Stimulated activated CD4-positive, alpha-beta T cell treated with anti-CD3 and anti-CD28 coated beads, Interleukin-4, amount 100 ng/mL, for 4 hours (primary cell): ENCODE measurements at regions not wholly inside any gene's neighbourhood (a gene's known extent, or its start where the extent isn't known, plus 50 kb on each side); places are given as distances from the start of the nearest gene placed in this dataset.

Source experiments
- DNase-seq, 2 experiments: peaks; one replicate each; pipeline ENCODE4 v3.0.0-alpha.2; 2020

DNA sequence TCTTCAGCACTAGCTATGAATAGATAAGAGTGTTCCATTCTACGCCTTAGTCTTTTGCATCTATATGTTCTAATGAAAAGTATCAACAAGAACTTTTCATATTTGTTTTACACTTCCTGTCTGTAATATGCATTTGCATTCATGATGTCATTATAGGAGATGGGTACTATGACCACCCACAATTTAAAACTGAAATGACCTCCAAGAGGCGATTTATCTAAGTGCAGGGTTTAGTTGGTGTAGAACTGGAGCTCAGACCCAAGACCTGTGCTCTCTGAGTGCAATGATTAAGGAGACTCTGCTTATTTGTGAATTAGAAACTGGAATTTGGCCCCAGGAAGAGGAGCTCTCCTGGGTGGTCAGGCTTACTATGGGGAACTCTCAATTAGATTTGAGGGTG lies 289.1 kb downstream of the ETS1 start:
- DNase-seq = no peak

DNA sequence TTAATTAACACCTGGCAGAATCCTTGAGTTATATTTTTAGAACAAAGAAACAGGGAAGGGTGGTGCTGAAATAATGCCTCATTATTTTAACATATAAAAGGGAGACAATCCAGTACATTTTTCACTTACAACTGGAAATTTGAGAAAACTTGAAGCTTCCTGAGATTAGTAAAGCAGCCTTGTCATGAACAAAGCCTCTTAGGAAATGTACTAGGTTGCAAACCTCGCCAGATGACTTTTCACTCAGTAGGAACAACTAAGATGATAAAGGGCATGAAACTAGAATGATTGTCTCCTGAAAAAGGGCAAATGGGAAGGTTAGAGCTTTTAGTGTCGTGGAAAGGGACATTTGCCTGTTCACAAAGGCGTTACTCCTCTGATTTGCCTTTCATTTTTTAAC lies 289.6 kb downstream of the ETS1 start:
- DNase-seq = no peak

DNA sequence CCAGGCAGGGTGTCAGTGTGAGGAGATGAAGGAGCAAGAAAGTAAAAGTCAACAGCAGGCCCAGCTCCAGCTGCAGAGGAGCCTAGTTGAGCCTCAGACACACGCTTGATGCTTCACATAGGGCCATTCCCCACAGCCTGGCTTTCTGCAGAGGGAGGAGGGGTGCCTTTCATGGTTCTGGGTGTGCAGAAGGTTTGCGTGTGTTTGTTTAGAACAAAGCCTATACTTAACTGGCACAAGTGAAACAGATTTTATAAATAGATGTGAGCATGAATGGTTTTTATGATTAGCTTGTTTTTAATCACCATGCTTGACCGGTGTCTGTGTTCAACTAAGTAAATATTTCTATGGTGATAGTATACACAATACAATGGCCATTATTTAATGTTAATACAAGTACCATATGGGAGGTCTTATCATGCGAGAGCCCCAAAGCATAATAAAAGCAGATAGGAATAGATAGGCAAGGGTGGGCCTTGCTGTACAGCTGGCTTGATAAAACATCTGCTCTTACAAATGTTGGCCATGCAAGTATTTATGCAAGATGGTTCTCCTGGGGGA lies 290.2 kb downstream of the ETS1 start:
- DNase-seq = no peak

DNA sequence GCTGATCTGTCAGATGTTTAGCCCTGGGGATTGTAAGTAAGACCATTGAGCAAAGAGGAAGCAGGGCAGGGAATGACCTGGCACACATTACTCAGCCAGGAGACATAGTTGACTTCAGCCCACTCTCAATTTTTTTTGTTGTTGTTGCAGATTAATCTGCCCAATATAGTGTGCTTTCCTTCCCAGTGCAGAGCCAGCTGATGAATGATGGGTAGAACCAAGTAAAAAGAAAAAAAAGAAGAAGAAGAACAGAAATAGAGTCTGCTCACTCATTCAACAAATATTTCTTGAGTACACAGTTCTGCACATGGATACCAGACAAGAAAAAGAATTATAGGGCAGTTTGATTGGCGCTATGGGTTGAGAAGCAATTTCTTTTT lies 292.7 kb downstream of the ETS1 start:
- DNase-seq = no peak

DNA sequence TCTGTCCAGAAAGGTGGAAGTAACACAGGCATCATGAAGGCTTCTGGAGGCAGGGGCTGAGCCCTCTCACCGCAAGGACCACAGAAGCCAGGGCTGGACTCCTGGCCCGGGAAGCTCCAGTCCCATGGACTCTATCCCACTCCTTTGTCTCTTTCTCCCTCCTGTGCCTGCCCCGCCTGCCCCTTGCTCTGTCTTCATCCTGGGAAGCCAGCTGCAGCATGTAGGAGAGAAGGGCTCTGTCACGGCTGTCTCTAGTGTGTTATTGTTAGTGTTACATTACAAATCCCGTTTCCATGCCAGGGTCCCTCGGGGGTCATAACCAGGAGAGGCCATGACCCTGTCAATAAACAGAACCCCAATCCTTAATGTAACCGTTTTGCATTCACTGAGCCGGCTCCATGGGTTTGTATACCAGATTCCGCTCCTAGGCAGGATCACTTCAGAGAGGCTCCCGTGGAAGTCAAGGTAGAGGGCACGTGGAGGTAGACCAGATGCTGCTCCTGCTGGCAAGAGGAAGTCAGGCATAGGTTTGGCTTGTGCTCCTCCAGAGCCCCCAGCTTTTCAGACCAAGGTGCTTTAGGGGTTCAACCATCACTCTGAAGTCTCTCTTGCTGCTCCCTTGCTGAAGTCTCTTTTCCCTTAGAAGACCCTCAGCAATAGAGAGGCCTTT lies 293.2 kb downstream of the ETS1 start:
- no peak for DNase-seq

DNA sequence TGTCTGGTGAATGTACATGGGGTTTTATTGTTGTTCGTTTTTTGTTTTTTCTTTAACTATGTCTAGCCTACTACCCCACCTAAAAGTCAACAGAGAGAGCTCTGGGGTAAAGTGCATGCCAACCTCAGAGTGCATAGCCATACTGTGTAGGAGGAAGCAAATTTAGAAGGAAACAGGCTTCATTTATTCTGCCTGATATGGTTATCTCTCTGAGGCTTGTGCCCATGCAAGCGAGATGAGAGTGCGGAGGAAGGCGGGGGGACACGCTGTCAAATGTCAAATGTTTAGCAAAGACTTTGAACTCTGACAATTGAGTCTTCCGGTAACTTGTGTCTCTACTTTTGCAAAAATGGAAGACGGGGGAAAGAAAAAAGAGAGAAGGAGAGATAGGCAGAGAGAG lies 295.5 kb downstream of the ETS1 start:
- DNase-seq = peak; percentile 42 to 76

DNA sequence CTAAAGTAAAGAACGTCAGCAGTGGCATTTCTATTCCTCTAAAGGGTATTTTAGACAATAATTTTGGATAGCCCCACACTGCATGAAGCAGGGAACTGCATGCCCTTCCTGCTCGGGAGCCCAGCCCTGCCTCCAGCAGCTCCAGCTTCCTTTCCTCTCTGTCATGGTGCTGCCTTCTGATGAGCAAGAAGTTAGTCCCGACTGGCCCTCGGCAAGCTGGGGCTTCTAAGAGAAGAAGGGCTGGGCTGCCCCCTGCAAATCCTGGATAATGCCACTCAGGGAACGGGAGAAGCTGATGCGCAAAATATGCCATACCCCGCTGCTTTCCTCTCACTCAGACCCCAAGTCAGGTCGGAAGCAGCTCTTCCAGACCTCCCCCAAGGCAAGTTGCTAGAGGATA lies 296.4 kb downstream of the ETS1 start:
- DNase-seq = no peak

DNA sequence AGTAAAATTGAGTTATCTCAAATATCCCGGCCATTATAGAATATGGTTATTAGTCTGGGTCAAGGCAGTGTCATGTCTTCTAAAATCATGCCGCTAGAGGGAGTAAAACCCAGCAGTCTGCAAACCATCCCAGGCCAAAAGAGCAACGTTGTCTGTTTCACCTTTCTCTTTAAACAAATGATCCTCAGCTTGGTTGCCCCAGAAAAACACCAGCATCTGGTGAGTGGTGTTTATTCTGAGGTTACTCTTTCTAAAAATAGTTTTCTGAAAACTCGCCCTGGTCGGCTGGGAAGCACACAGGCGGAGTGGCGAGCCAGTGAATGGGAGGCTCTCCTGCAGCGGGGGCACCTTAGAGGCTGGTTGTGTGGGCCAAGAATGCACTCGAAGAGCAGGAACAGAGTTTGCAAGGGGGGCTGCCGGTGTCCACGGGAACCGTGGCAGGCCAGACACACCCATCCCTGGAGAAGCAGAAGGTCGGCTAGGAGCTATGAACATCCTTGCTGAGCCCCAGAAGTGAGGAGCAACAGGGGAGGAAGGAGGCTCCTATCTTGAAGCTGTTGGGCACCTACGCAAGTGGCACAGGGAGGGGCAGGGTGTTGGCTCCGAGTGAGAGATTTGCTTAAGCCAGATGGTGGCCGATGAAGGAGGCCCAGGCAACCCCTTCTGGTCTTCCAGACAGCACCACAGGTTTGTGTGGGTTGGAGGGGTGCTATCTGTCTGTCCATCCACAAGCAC lies 297.1 kb downstream of the ETS1 start:
- peak; percentile 41 to 64 for DNase-seq

DNA sequence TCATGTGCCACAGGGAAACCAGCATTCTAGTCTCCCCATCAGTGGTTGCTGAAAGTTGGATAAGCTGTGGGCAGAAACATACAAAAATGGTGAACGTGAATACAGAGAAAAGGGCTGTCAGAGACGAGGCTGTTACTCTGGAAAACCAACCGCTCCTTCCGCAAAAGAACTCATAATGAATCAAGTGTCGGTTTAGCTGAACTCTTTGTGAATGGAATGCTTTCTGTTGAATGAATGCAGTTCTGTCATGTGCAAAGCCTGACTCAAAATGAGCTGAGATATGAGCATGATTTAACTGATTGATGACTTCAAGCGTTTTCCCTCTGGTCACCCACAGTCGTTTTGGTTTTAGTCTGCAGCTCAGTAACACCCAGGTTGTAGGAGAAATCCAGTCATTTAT lies 298.3 kb downstream of the ETS1 start:
- DNase-seq = no peak

DNA sequence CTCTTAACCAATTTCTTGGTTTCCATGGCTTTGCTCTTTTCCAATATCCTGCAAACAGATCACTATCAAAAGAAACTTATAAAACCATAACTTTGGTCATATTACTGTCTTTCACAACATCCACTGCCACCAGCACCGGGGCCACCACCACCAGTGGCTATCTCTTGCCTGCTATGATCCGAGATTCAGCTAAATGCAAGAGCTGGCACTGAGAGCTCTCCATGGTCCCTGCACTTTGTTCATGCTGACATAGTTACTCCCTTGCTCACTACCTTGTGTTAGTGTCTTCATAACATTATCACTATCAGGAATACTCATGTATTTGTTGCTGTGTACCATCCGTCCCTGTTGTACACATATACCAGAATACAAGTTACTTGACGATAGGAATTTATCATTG lies 299.0 kb downstream of the ETS1 start:
- no peak for DNase-seq

DNA sequence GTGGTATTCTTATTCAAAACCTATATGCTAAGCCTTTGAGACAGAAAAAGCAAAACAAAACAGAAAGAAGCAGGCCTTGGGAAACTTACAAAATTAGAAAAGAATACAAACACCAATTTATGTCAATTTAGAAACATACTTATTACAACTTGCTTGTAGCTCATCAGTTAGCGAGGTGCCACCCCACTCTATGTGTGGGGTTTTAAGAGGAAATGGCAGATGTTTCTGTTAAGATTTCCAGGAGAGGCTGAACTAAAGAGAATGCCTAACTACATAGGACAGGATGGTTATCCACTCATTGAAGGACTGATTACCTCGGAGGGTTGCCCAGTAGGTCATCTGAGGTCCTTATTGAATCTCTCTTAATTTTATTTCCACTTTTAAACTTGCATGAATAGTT lies 302.0 kb downstream of the ETS1 start:
- no peak for DNase-seq

DNA sequence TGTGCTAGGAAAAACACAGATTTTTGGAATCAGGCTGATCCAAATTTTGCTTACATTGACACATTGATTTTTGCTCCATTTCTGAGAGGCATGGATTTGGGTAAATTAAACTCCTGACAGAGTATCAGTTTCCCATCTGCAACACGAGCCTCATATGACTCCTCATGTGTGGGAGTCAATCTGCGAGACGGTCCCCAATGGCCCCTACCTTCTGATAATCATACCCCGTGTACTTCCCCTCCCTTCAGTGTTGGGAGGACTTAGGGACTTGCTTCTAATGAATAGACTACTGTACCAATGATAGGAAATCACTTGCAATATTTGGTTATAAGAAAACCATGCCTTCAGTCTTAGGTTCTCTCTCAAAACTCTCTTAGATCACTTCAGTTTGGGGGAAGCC lies 302.7 kb downstream of the ETS1 start:
- DNase-seq = no peak

DNA sequence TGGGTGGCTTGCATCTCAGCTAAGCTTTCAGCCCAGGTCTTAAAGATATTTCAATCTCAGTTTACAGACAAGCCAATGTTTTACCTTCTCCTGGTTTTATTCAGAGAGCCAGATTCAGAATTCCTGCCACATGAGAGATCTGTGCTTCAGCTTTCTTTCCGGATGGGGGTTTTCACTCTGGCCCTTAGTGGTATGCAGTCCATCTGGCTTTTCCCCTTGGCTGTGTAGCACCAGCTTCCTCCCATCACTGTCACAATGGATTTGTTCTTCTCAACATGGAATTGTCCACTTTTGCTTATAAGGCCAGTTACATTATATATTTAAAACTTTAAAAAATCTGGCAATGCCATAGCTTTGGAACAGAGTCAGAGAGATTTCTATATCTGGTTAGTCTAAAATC lies 303.9 kb downstream of the ETS1 start:
- DNase-seq = no peak

DNA sequence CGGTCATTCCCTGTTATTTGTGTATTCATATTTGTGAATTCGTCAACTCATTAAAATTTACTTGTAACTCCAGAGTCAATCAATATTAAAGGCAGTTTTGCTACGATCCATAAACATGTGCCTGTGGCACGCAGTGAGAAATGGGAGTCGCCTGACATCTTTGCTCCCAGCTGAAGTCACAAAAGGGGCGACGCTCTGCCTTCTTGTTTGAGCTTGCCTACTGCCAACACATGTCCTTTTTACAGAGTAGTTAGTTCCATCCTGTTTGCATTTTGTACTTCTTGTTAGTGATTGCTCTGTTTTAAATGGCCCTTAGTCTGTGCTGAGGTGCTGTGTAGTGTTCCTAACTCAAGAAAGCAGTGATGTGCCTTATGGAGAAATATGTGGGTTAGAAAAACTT lies 305.3 kb downstream of the ETS1 start:
- no peak for DNase-seq

DNA sequence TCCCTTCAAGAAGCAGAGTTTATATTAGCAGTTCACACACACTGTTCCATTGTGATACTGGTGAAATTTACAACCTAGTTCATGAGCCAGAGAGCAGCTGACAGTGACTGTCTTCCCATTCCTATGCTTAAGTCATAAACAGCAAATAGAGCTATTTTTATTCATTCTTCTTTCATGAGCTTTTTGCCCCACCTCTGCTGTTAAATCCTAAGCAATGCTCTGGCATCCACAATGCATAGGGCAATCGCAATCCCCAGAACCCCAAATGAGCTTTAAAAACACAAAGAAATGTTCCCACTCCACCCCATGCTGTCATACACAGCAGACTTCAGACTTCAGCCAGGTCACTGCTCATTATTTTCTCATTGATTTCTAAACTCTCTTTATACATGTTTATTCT lies 307.5 kb downstream of the ETS1 start:
- no peak for DNase-seq

DNA sequence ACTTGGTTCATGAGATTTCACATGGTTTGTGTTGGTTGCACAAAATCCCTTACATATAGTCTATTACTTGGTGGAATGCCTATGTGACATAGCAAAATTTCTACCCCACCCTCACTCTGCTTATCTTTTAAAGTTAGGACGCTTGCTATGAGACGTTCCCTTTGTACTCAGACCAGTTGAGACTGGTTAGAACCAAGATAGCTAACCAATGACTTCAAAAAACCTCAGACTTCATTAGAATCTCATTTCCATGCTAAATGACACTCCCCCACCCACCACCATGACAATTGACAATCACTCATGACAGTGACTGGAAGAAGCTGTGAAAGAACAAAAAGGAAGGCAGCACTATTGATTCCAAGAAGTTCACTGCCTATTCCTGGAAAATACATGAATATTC lies 313.6 kb downstream of the ETS1 start:
- no peak for DNase-seq

DNA sequence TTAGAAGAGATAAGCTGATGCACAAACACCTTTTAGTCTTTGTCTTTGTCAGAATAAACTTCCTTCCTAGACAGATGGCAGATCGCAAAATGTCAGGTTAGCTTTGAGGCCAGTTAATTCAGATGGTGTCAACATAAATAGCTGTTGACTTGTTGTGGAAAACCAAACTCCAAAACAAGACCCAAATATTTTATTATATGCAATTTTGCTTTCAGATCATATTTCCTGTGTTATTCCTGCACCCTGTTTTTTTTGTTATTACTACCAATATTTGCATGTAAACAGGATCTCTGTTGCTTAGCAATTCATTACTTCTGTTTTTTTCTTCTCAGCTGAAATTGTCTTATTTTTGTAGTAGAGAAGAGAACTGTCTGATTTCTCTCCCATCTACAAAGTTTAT lies 316.0 kb downstream of the ETS1 start:
- no peak for DNase-seq

DNA sequence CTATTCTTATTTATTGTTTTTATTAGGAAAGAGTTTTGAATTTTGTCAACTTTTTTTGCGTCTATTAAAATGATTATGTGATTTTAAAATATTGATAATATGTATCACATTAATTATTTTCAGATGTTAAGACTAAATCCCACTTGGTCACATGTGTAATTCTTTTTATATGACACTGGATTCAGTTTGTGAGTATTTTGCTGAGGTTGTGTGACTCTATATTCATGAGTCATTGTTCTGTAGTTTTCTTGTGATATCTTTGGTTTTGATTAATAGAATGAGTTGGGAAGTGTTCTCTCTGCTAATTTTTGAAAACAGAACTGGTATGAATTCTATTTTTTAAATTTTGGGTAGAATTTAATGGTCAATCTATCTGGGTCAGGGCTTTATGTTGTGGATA lies 317.9 kb downstream of the ETS1 start:
- DNase-seq = no peak

DNA sequence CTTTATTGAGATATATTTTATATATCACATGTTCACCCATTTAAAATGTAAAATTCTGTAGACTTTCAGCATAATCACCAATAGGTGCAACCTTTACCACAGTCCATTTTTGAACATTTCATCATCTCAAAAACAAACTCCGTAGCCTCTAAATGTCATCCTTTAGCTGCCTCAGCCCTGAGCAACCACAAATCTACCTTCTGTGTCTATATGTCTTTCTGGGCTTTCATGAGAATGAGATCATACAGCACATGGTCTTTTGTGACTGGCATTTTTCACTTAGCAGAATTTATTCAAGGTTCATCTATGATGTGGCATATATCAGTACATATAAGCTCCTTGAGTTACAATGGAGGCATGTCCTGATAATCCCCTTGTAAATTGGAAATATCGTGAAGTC lies 320.5 kb downstream of the ETS1 start:
- DNase-seq = no peak

DNA sequence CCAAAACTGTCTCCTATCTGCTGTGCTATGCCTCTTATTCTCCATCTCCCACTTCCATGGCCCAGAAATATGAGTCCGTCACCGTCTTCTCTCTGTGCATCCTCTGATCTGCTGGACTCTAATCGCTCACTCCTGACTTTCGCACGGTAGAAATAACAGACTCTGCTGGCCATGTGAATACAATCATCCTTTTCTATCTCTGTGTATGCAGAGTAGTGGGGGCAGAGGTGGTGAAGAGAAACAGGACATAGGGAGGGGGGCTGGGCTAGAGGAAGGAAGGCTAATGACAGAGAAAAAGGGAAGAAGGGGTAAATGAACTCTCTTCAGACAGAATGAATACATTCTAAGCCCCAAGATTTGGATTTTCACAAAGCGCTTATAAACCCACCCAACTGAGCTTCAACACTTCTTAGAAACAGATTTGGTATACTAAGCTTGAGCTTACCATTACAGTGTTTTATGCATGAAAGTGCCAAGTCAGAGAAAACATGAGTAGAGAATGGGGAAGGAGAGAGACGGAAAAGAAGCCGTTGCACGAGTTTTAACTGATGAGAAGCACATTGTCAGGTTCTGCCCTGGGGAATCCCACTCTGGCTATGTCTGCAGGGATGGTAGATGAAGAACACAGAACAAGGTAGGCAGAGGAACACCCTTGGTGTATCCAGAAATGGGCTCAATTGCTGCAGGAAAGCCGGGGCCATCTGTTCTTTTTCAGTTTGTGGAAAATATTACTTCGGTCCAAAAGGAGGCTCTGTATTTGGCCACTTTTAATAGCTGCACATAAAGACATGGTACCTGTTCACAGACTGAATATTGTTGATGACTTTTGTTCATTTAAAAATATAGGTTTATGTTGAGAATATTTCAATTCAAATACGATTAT lies 324.7 kb downstream of the ETS1 start:
- no peak for DNase-seq

DNA sequence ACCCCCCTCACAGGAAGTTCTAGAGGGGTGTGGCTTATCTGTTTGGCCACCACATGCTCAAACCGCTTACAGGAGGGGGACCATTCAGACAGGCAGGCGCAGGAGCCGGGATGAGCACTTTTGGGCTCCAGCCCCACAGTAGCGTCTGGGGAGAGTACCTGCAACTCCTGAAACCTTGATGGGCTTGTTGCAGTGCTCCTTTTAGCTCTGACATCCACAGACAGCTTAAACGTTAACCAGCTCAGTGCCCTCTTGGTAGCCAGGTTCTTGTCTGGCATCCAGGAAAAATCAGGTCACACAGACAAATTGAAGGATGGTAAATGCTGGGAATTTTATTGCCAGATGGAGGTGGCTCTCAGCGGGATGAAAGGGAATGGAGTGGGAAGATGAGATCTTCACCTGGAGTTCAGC lies 326.3 kb downstream of the ETS1 start:
- no peak for DNase-seq

DNA sequence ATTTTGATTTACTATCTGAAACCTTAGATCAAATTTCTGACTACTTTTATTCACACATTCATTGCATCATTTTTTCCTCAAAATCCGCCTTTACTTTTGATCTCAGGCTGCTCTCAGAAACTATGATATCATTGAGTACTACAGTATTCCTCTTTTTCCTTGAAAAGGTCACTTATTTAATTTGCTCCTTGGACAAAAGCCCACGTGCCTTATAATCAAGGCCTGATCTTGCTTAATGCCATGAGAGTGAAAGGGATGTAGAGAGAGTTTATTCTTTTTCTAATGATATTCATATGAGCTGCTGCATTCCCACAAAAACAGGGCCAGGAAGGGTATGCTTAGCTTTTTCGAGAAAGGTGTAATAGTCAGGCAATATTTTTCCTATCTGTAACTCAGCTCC lies 327.0 kb downstream of the ETS1 start:
- DNase-seq = no peak

DNA sequence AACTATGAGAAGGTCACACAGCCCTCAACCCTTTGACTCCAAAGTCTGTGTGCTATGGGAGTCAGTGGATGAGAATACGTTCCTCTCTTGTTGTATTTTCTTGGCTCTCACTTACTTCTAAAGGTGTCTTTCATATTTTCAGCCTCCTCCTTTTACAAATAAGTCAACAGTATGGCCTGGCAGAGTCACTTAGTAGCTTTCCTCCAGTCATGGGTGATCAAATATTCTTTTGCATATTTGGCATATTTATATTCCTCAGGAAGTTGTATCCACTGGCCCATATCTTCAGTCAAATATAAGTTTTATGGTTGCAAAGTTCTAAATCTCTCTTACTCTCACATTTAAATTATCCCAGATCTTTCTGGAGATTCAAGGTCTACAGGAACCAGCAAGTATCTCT lies 327.5 kb downstream of the ETS1 start:
- no peak for DNase-seq

DNA sequence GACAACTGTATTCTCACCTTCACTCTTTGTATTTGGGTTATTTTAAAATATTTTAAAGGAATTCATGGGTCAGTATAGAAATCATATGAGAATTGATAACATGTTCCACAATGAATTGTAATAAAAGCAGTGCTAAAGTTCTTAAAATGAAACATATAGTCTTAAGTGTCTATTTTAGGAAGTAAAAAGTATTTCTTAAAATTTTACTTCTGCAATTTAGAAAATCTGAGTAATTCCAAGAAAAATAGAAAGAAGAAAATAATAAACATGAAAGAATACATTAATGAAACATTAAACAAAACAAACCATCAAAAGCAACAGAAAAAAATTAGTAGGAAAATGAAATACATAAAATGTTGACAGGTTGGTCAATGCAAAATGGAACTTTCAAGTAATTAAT lies 332.4 kb downstream of the ETS1 start:
- DNase-seq = no peak
